Activated CD4-positive, alpha-beta T cell treated with anti-CD3 and anti-CD28 coated beads for 36 hours (primary cell): ENCODE measurements at regions not wholly inside any gene's neighbourhood (a gene's known extent, or its start where the extent isn't known, plus 50 kb on each side); places are given as distances from the start of the nearest gene placed in this dataset.
"Not testable (repeated sequence)": the region's sequence is repeated elsewhere in the genome, so short reads cannot be mapped to it uniquely, and the experiment has no call there.

ENCODE experiments used
- ATAC-seq: fragments of 200-7000 bp; cut with Tn5 transposase; one replicate; pipeline ENCODE4 v1.10.0; 2021; ENCODE audit warnings: mild to moderate bottlenecking, moderate library complexity
- CTCF ChIA-PET: fragments of 350-600 bp; sonication (Branson Sonifier 250); formaldehyde crosslinking; loops from one replicate; lab custom pipeline; 2021; ENCODE audit warnings: antibody characterized with exemption; lab: Charles Lee
- POLR2A ChIA-PET: fragments of 350-600 bp; sonication (Branson Sonifier 250); formaldehyde crosslinking; loops from one replicate; lab custom pipeline; 2021; ENCODE audit warnings: antibody characterized with exemption, inconsistent platforms; lab: Charles Lee
- DNase-seq: peaks from one replicate; pipeline ENCODE4 v3.0.0-alpha.2; 2020
- H3K27ac Mint-ChIP-seq: one replicate; pipeline ENCODE4 v1.8.0; 2021; ENCODE audit warnings: mixed read lengths
- H3K27me3 Mint-ChIP-seq: one replicate; pipeline ENCODE4 v1.8.0; 2021; ENCODE audit warnings: mixed read lengths
- H3K36me3 Mint-ChIP-seq: one replicate; pipeline ENCODE4 v1.8.0; 2021; ENCODE audit warnings: low read depth, mixed read lengths
- H3K4me1 Mint-ChIP-seq: one replicate; pipeline ENCODE4 v1.8.0; 2021; ENCODE audit warnings: mixed read lengths
- H3K4me3 Mint-ChIP-seq: one replicate; pipeline ENCODE4 v1.8.0; 2021; ENCODE audit warnings: mild to moderate bottlenecking, moderate library complexity, mixed read lengths
- H3K9me3 Mint-ChIP-seq: one replicate; pipeline ENCODE4 v1.8.0; 2021; ENCODE audit warnings: low read depth, mixed read lengths
- intact Hi-C, 2 experiments: fragments of 100-400 bp; cut with DNase I in 1 of 2; cut with micrococcal nuclease in 1 of 2; formaldehyde crosslinking; loops; one replicate each; pipeline versions ENCODE4 v1.14.2 to v1.15.1; 2022 to 2024; cut with DNase I, micrococcal nuclease

GRCh38 chr2:91566611-91567010 lies 2875.1 kb downstream of the RPIA start:
- H3K4me3 Mint-ChIP-seq, H3K4me1 Mint-ChIP-seq, H3K9me3 Mint-ChIP-seq, POLR2A ChIA-PET, DNase-seq, H3K36me3 Mint-ChIP-seq, H3K27ac Mint-ChIP-seq, intact Hi-C loops, H3K27me3 Mint-ChIP-seq, ATAC-seq, CTCF ChIA-PET: not testable (repeated sequence)

- POLR2A ChIA-PET, CTCF ChIA-PET, H3K27me3 Mint-ChIP-seq, H3K4me3 Mint-ChIP-seq, H3K27ac Mint-ChIP-seq, ATAC-seq, intact Hi-C loops, H3K36me3 Mint-ChIP-seq, DNase-seq, H3K4me1 Mint-ChIP-seq, H3K9me3 Mint-ChIP-seq: not testable (repeated sequence)
Observed at GRCh38 chr2:91567546-91568335, 2876.3 kb downstream of the RPIA start.

GRCh38 chr2:91568391-91569338 lies 2877.2 kb downstream of the RPIA start:
- ATAC-seq, H3K27me3 Mint-ChIP-seq, CTCF ChIA-PET, POLR2A ChIA-PET, intact Hi-C loops, H3K4me1 Mint-ChIP-seq, H3K36me3 Mint-ChIP-seq, H3K9me3 Mint-ChIP-seq, H3K4me3 Mint-ChIP-seq, H3K27ac Mint-ChIP-seq, DNase-seq: not testable (repeated sequence)

- CTCF ChIA-PET, H3K9me3 Mint-ChIP-seq, H3K4me3 Mint-ChIP-seq, ATAC-seq, H3K27me3 Mint-ChIP-seq, intact Hi-C loops, H3K4me1 Mint-ChIP-seq, POLR2A ChIA-PET, H3K36me3 Mint-ChIP-seq, H3K27ac Mint-ChIP-seq, DNase-seq: not testable (repeated sequence)
Observed at GRCh38 chr2:91571239-91571923, 2879.9 kb downstream of the RPIA start.

- not testable (repeated sequence) for DNase-seq, H3K36me3 Mint-ChIP-seq, H3K4me1 Mint-ChIP-seq
Observed at GRCh38 chr2:91573018-91573417, 2881.5 kb downstream of the RPIA start.

GRCh38 chr2:91573755-91574154 lies 2882.3 kb downstream of the RPIA start:
- H3K4me3 Mint-ChIP-seq, POLR2A ChIA-PET, DNase-seq, H3K27ac Mint-ChIP-seq, H3K36me3 Mint-ChIP-seq, H3K4me1 Mint-ChIP-seq, intact Hi-C loops, CTCF ChIA-PET, H3K9me3 Mint-ChIP-seq, H3K27me3 Mint-ChIP-seq, ATAC-seq: not testable (repeated sequence)

More at GRCh38 chr2:91573018-91573417, 2881.5 kb downstream of the RPIA start:
- H3K4me3 Mint-ChIP-seq, ATAC-seq, H3K27ac Mint-ChIP-seq, H3K9me3 Mint-ChIP-seq, POLR2A ChIA-PET, CTCF ChIA-PET, intact Hi-C loops, H3K27me3 Mint-ChIP-seq: not testable (repeated sequence)

GRCh38 chr2:91574255-91574654 lies 2882.8 kb downstream of the RPIA start:
- H3K27me3 Mint-ChIP-seq, POLR2A ChIA-PET, H3K4me3 Mint-ChIP-seq, intact Hi-C loops, H3K4me1 Mint-ChIP-seq, CTCF ChIA-PET, H3K9me3 Mint-ChIP-seq, H3K27ac Mint-ChIP-seq, DNase-seq, H3K36me3 Mint-ChIP-seq, ATAC-seq: not testable (repeated sequence)

- H3K9me3 Mint-ChIP-seq, H3K4me1 Mint-ChIP-seq, DNase-seq, intact Hi-C loops, H3K4me3 Mint-ChIP-seq, H3K36me3 Mint-ChIP-seq, H3K27ac Mint-ChIP-seq, CTCF ChIA-PET, ATAC-seq, POLR2A ChIA-PET, H3K27me3 Mint-ChIP-seq: not testable (repeated sequence)
Observed at GRCh38 chr2:91575701-91576100, 2884.2 kb downstream of the RPIA start.

GRCh38 chr2:91577406-91577805 lies 2885.9 kb downstream of the RPIA start:
- POLR2A ChIA-PET, H3K27ac Mint-ChIP-seq, H3K36me3 Mint-ChIP-seq, intact Hi-C loops, H3K4me1 Mint-ChIP-seq, CTCF ChIA-PET, H3K4me3 Mint-ChIP-seq, ATAC-seq, DNase-seq, H3K9me3 Mint-ChIP-seq, H3K27me3 Mint-ChIP-seq: not testable (repeated sequence)

- H3K36me3 Mint-ChIP-seq, H3K9me3 Mint-ChIP-seq, H3K4me1 Mint-ChIP-seq, ATAC-seq, CTCF ChIA-PET, H3K27me3 Mint-ChIP-seq, H3K27ac Mint-ChIP-seq, DNase-seq, POLR2A ChIA-PET, H3K4me3 Mint-ChIP-seq, intact Hi-C loops: not testable (repeated sequence)
Observed at GRCh38 chr2:91578678-91579077, 2887.2 kb downstream of the RPIA start.

GRCh38 chr2:91579555-91579954 lies 2888.1 kb downstream of the RPIA start:
- POLR2A ChIA-PET, DNase-seq, H3K36me3 Mint-ChIP-seq, CTCF ChIA-PET, ATAC-seq, H3K4me1 Mint-ChIP-seq, H3K27ac Mint-ChIP-seq, H3K27me3 Mint-ChIP-seq, H3K9me3 Mint-ChIP-seq, intact Hi-C loops, H3K4me3 Mint-ChIP-seq: not testable (repeated sequence)
